ENCODE measurements at regions not wholly inside any gene's neighbourhood (a gene's known extent, or its start where the extent isn't known, plus 50 kb on each side); places are given as distances from the start of the nearest gene placed in this dataset.

GRCh38 chr12:78386871-78387270 is 477.7 kb upstream of the SYT1 start:
- Histone ChIP-seq H3K9ac (ENCODE audit: low read length) (no peak overlapping the region), H3K27me3 (ENCODE audit: control insufficient read depth, insufficient read depth, low read length) (no peaks in the 10 kb centered on the region), H3K9me3 (ENCODE audit: control insufficient read depth, low read depth, low read length) (no peaks in the 10 kb centered on the region), H3K27ac (ENCODE audit: low read length) (no peak overlapping the region), H3K36me3 (ENCODE audit: control insufficient read depth, low read depth, low read length) (no peaks in the 10 kb centered on the region), H3K4me3 (ENCODE audit: low read length) (no peak overlapping the region), H3K4me1 (ENCODE audit: control insufficient read depth, low read depth, low read length) (no peaks in the 10 kb centered on the region)

- H3K4me3 ChIP-seq (ENCODE audit: low read length) = no peak overlapping the region
- H3K9me3 ChIP-seq (ENCODE audit: control insufficient read depth, low read depth, low read length) = no peaks in the 10 kb centered on the region
- no peaks in the 10 kb centered on the region for H3K27me3 ChIP-seq (ENCODE audit: control insufficient read depth, insufficient read depth, low read length)
- H3K36me3 ChIP-seq (ENCODE audit: control insufficient read depth, low read depth, low read length) = no peaks in the 10 kb centered on the region
- H3K4me1 ChIP-seq (ENCODE audit: control insufficient read depth, low read depth, low read length) = no peaks in the 10 kb centered on the region
- no peak overlapping the region for H3K27ac ChIP-seq (ENCODE audit: low read length)
- no peak overlapping the region for H3K9ac ChIP-seq (ENCODE audit: low read length)
These were observed 476.9 kb upstream of the SYT1 start for GRCh38 chr12:78387721-78388120.

GRCh38 chr12:78388461-78388860 is 476.1 kb upstream of the SYT1 start:
- no peaks in the 10 kb centered on the region for H3K4me1 ChIP-seq (ENCODE audit: control insufficient read depth, low read depth, low read length)
- no peaks in the 10 kb centered on the region for H3K9me3 ChIP-seq (ENCODE audit: control insufficient read depth, low read depth, low read length)
- no peak overlapping the region for H3K27ac ChIP-seq (ENCODE audit: low read length)
- H3K4me3 ChIP-seq (ENCODE audit: low read length) = no peak overlapping the region
- no peaks in the 10 kb centered on the region for H3K36me3 ChIP-seq (ENCODE audit: control insufficient read depth, low read depth, low read length)
- no peak overlapping the region for H3K9ac ChIP-seq (ENCODE audit: low read length)
- H3K27me3 ChIP-seq (ENCODE audit: control insufficient read depth, insufficient read depth, low read length) = no peaks in the 10 kb centered on the region

- Histone ChIP-seq H3K4me3 (ENCODE audit: low read length) (no peak overlapping the region), H3K9me3 (ENCODE audit: control insufficient read depth, low read depth, low read length) (no peaks in the 10 kb centered on the region), H3K27me3 (ENCODE audit: control insufficient read depth, insufficient read depth, low read length) (no peaks in the 10 kb centered on the region), H3K4me1 (ENCODE audit: control insufficient read depth, low read depth, low read length) (peaks cover 5% of the 10 kb centered on the region), H3K27ac (ENCODE audit: low read length) (no peak overlapping the region), H3K36me3 (ENCODE audit: control insufficient read depth, low read depth, low read length) (no peaks in the 10 kb centered on the region), H3K9ac (ENCODE audit: low read length) (no peak overlapping the region)
These were observed 473.7 kb upstream of the SYT1 start for GRCh38 chr12:78390920-78391319.

- Histone ChIP-seq H3K4me1 (ENCODE audit: control insufficient read depth, low read depth, low read length) (peaks cover 5% of the 10 kb centered on the region), H3K4me3 (ENCODE audit: low read length) (no peak overlapping the region), H3K27ac (ENCODE audit: low read length) (no peak overlapping the region), H3K9me3 (ENCODE audit: control insufficient read depth, low read depth, low read length) (no peaks in the 10 kb centered on the region), H3K27me3 (ENCODE audit: control insufficient read depth, insufficient read depth, low read length) (no peaks in the 10 kb centered on the region), H3K36me3 (ENCODE audit: control insufficient read depth, low read depth, low read length) (no peaks in the 10 kb centered on the region), H3K9ac (ENCODE audit: low read length) (no peak overlapping the region)
These were observed 471.7 kb upstream of the SYT1 start for GRCh38 chr12:78392918-78393317.

GRCh38 chr12:78395961-78396360 is 468.6 kb upstream of the SYT1 start:
- Histone ChIP-seq H3K9ac (ENCODE audit: low read length) (no peak overlapping the region), H3K36me3 (ENCODE audit: control insufficient read depth, low read depth, low read length) (no peaks in the 10 kb centered on the region), H3K27me3 (ENCODE audit: control insufficient read depth, insufficient read depth, low read length) (no peaks in the 10 kb centered on the region), H3K27ac (ENCODE audit: low read length) (no peak overlapping the region), H3K4me1 (ENCODE audit: control insufficient read depth, low read depth, low read length) (peaks cover 5% of the 10 kb centered on the region), H3K9me3 (ENCODE audit: control insufficient read depth, low read depth, low read length) (no peaks in the 10 kb centered on the region), H3K4me3 (ENCODE audit: low read length) (no peak overlapping the region)

- no peaks in the 10 kb centered on the region for H3K27me3 ChIP-seq (ENCODE audit: control insufficient read depth, insufficient read depth, low read length)
- H3K36me3 ChIP-seq (ENCODE audit: control insufficient read depth, low read depth, low read length) = no peaks in the 10 kb centered on the region
- no peaks in the 10 kb centered on the region for H3K9me3 ChIP-seq (ENCODE audit: control insufficient read depth, low read depth, low read length)
- H3K4me1 ChIP-seq (ENCODE audit: control insufficient read depth, low read depth, low read length) = peaks cover 5% of the 10 kb centered on the region
- no peak overlapping the region for H3K4me3 ChIP-seq (ENCODE audit: low read length)
- no peak overlapping the region for H3K9ac ChIP-seq (ENCODE audit: low read length)
- no peak overlapping the region for H3K27ac ChIP-seq (ENCODE audit: low read length)
These were observed 468.0 kb upstream of the SYT1 start for GRCh38 chr12:78396538-78396937.

GRCh38 chr12:78398750-78399149 is 465.8 kb upstream of the SYT1 start:
- H3K9me3 ChIP-seq (ENCODE audit: control insufficient read depth, low read depth, low read length) = no peaks in the 10 kb centered on the region
- no peak overlapping the region for H3K27ac ChIP-seq (ENCODE audit: low read length)
- H3K36me3 ChIP-seq (ENCODE audit: control insufficient read depth, low read depth, low read length) = no peaks in the 10 kb centered on the region
- H3K4me3 ChIP-seq (ENCODE audit: low read length) = no peak overlapping the region
- no peaks in the 10 kb centered on the region for H3K27me3 ChIP-seq (ENCODE audit: control insufficient read depth, insufficient read depth, low read length)
- H3K4me1 ChIP-seq (ENCODE audit: control insufficient read depth, low read depth, low read length) = peaks cover 16% of the 10 kb centered on the region
- no peak overlapping the region for H3K9ac ChIP-seq (ENCODE audit: low read length)

GRCh38 chr12:78402366-78403134 is 462.0 kb upstream of the SYT1 start:
- Histone ChIP-seq H3K9me3 (ENCODE audit: control insufficient read depth, low read depth, low read length) (no peaks in the 10 kb centered on the region), H3K27ac (ENCODE audit: low read length) (no peak overlapping the region), H3K27me3 (ENCODE audit: control insufficient read depth, insufficient read depth, low read length) (no peaks in the 10 kb centered on the region), H3K4me3 (ENCODE audit: low read length) (no peak overlapping the region), H3K36me3 (ENCODE audit: control insufficient read depth, low read depth, low read length) (no peaks in the 10 kb centered on the region), H3K9ac (ENCODE audit: low read length) (no peak overlapping the region), H3K4me1 (ENCODE audit: control insufficient read depth, low read depth, low read length) (peaks cover 27% of the 10 kb centered on the region)

- Histone ChIP-seq H3K27me3 (ENCODE audit: control insufficient read depth, insufficient read depth, low read length) (no peaks in the 10 kb centered on the region), H3K36me3 (ENCODE audit: control insufficient read depth, low read depth, low read length) (no peaks in the 10 kb centered on the region), H3K9ac (ENCODE audit: low read length) (no peak overlapping the region), H3K9me3 (ENCODE audit: control insufficient read depth, low read depth, low read length) (no peaks in the 10 kb centered on the region), H3K4me1 (ENCODE audit: control insufficient read depth, low read depth, low read length) (peaks cover 32% of the 10 kb centered on the region), H3K27ac (ENCODE audit: low read length) (no peak overlapping the region), H3K4me3 (ENCODE audit: low read length) (no peak overlapping the region)
These were observed 461.4 kb upstream of the SYT1 start for GRCh38 chr12:78403136-78403535.

- H3K27ac ChIP-seq (ENCODE audit: low read length) = no peak overlapping the region
These were observed 460.9 kb upstream of the SYT1 start for GRCh38 chr12:78403681-78404080.

GRCh38 chr12:78406213-78406612 is 458.4 kb upstream of the SYT1 start:
- no peaks in the 10 kb centered on the region for H3K9me3 ChIP-seq (ENCODE audit: control insufficient read depth, low read depth, low read length)
- H3K36me3 ChIP-seq (ENCODE audit: control insufficient read depth, low read depth, low read length) = no peaks in the 10 kb centered on the region
- no peak overlapping the region for H3K4me3 ChIP-seq (ENCODE audit: low read length)

More at GRCh38 chr12:78403681-78404080, 460.9 kb upstream of the SYT1 start:
- Histone ChIP-seq H3K9me3 (ENCODE audit: control insufficient read depth, low read depth, low read length) (no peaks in the 10 kb centered on the region), H3K4me1 (ENCODE audit: control insufficient read depth, low read depth, low read length) (peaks cover 32% of the 10 kb centered on the region), H3K9ac (ENCODE audit: low read length) (no peak overlapping the region), H3K4me3 (ENCODE audit: low read length) (no peak overlapping the region), H3K36me3 (ENCODE audit: control insufficient read depth, low read depth, low read length) (no peaks in the 10 kb centered on the region), H3K27me3 (ENCODE audit: control insufficient read depth, insufficient read depth, low read length) (no peaks in the 10 kb centered on the region)

More at GRCh38 chr12:78406213-78406612, 458.4 kb upstream of the SYT1 start:
- H3K4me1 ChIP-seq (ENCODE audit: control insufficient read depth, low read depth, low read length) = peaks cover 32% of the 10 kb centered on the region
- no peak overlapping the region for H3K27ac ChIP-seq (ENCODE audit: low read length)
- H3K27me3 ChIP-seq (ENCODE audit: control insufficient read depth, insufficient read depth, low read length) = no peaks in the 10 kb centered on the region
- no peak overlapping the region for H3K9ac ChIP-seq (ENCODE audit: low read length)
